ENCODE measurements at regions not wholly inside any gene's neighbourhood (a gene's known extent, or its start where the extent isn't known, plus 50 kb on each side); places are given as distances from the start of the nearest gene placed in this dataset.

GRCh38 chr2:228860601-228861285, 410.3 kb downstream of the PID1 start:
- DNase-seq, result no peak

GRCh38 chr2:228853151-228853550, 417.9 kb downstream of the PID1 start:
- DNase-seq, result no peak

- no peak for DNase-seq
Observed at GRCh38 chr2:228848638-228849037, 422.4 kb downstream of the PID1 start.

GRCh38 chr2:228847684-228848083, 423.4 kb downstream of the PID1 start:
- DNase-seq, result peak; percentile 11

- DNase-seq, result no peak
Observed at GRCh38 chr2:228846161-228846560, 424.9 kb downstream of the PID1 start.

GRCh38 chr2:228845162-228845925, 425.7 kb downstream of the PID1 start:
- no peak for DNase-seq

- no peak for DNase-seq
Observed at GRCh38 chr2:228841877-228842276, 429.2 kb downstream of the PID1 start.

- DNase-seq, result no peak
Observed at GRCh38 chr2:228841475-228841874, 429.6 kb downstream of the PID1 start.

- no peak for DNase-seq
Observed at GRCh38 chr2:228840743-228841114, 430.4 kb downstream of the PID1 start.

GRCh38 chr2:228840113-228840742, 430.9 kb downstream of the PID1 start:
- DNase-seq, result no peak

- DNase-seq, result no peak
Observed at GRCh38 chr2:228839421-228839876, 431.6 kb downstream of the PID1 start.

GRCh38 chr2:228838819-228839218, 432.3 kb downstream of the PID1 start:
- DNase-seq, result no peak

- DNase-seq, result no peak
Observed at GRCh38 chr2:228828397-228828796, 442.7 kb downstream of the PID1 start.

- DNase-seq, result no peak
Observed at GRCh38 chr2:228827056-228827700, 443.9 kb downstream of the PID1 start.

- no peak for DNase-seq
Observed at GRCh38 chr2:228819701-228820100, 451.4 kb downstream of the PID1 start.

GRCh38 chr2:228802181-228803071, 468.7 kb downstream of the PID1 start:
- no peak for DNase-seq

GRCh38 chr2:228801451-228801850, 469.6 kb downstream of the PID1 start:
- no peak for DNase-seq

- DNase-seq, result no peak
Observed at GRCh38 chr2:228799208-228799588, 471.9 kb downstream of the PID1 start.

- no peak for DNase-seq
Observed at GRCh38 chr2:228798458-228799207, 472.5 kb downstream of the PID1 start.

- DNase-seq, result no peak
Observed at GRCh38 chr2:228796386-228796785, 474.7 kb downstream of the PID1 start.

- DNase-seq, result peak; percentile 1
Observed at GRCh38 chr2:228793116-228793515, 478.0 kb downstream of the PID1 start.

Data from fibroblast of skin of scalp (primary cell).